HG03354 (cell line): ENCODE measurements at regions not wholly inside any gene's neighbourhood (a gene's known extent, or its start where the extent isn't known, plus 50 kb on each side); places are given as distances from the start of the nearest gene placed in this dataset.
"Not testable (repeated sequence)": the region's sequence is repeated elsewhere in the genome, so short reads cannot be mapped to it uniquely, and the experiment has no call there.

Experiments used
- ATAC-seq: cut with Tn5 transposase; IDR thresholded peaks from one replicate; pipeline ENCODE4 v1.9.1; 2021; ENCODE audit warnings: mild to moderate bottlenecking; ENCODE audit not compliant: unreplicated experiment, poor library complexity, severe bottlenecking

DNA sequence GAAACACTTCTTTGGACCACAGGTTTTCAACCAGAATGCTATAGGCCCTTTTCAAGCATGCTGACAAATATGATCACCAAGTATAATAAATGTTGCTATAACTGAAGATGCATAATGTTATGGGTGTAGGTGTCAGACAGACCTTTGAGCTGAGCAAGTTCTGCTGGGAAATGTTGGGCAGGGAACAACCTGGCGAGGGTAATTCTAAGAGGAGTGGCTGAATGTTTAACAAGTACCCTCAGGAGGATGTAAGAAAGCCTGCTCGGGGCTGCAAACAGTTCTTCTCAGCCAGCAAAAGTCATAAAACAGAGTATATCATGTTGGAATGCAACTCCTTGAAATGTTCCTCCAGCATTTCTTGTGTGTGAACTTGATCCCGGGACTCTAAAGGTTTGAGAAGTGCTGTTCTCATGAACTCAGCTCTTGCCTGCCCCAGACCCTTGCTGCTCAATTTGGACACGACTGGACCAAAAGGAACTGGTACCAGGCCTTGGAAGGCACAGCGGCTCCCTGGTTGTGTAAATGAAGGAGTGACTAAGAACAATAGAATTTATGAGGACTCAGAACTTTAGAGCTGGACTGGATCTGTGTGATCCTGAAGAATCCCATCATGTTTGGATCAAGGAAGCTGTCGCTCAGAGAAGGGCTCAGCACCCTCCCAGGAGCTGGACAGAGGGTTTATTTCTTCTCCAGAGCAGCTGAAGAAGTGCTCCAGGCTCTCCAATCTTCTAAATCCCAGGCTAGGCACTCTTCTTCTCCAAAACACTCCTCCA, 143.2 kb upstream of the ANK3 start:
- no peak for ATAC-seq

DNA sequence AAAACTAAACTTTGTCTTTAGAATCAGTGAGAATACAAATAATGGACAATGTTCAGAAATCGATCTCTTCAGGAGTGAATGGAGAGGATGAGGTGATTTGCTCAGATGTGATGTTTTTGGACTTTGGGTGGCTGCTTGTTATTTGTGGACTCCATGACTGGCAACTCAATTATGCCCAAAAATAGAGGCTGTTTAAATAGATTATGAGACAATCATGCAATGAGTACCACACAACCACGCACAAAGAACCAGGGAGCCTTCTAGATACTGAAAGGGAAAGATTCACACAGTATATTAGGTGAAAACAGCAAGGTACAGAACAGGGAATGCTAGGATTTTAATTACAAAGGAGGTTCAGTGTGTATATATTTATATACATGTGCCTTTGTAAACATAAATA, 141.3 kb upstream of the ANK3 start:
- no peak for ATAC-seq

DNA sequence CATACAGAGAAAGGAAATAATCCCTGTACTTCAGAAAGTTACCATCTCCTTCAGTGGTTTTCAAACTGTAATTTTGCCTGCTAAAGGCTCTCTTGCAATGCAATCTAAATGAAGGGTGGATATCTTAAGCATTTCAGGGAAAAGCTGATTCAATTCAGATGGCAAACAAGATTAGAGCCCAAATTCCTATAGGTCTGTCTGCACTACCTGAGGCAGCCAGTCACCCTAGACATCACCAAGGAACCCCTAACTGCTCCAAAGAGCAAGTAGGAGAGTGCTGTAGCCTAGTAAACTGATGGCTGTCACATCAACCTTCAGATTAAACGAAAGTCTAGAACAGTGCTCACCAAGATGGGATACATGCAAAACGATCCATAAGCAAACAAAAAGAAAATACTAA, 138.0 kb upstream of the ANK3 start:
- no peak for ATAC-seq

DNA sequence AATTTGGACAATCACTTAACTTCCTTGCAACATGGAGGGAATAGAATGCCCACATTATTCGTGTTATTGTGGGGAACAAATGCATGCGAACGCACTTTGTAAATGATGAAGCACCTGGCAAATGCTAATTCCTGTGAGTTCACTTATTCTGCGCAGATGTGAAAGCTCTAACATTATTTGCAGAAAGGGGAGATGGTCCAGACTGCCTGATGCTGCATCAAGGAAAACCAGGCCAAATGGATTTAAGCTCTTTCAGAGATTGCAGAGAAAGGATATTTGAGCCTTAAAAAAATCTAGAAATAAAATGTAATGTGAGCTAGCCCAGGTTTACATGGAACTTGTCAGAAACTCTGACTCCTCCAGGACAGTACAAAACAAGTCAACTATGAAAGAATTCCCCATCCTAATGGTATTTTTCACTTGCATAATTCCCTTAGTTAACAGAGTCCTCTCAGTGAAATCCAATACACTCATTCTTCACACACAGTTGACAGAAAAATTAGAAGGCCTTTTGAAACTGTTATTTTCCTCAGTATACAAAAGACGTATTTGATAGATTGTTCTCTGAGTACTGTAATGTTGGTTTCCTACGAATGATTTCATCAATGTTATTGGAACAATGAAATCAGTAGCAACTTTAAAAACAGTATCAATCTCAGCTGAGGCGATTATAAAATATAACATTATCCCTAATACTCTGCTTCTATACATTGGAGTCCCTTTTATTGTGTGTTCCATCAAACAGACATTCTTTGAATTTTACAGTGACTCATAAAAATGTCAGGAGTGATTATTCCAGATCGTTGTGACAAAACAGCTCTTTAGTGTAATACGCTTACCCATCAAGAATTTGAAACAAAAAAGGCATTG, 136.3 kb upstream of the ANK3 start:
- ATAC-seq = no peak

DNA sequence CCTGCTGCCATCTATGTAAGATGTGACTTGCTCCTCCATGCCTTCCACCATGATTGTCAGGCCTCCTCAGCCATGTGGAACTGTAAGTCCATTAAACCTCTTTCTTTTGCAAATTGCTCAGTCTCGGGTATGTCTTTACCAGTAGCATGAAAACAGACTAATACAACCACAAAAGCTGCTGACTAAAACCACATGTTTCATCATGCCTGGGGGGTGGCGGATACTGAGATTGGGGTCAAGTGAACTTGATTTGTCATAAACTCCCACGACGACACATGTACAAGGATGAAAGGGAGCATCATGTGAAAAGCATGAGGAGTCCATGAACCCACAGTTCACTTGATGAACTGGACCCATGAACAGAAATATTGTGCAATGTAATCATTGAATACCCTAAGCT, 134.9 kb upstream of the ANK3 start:
- no peak for ATAC-seq

DNA sequence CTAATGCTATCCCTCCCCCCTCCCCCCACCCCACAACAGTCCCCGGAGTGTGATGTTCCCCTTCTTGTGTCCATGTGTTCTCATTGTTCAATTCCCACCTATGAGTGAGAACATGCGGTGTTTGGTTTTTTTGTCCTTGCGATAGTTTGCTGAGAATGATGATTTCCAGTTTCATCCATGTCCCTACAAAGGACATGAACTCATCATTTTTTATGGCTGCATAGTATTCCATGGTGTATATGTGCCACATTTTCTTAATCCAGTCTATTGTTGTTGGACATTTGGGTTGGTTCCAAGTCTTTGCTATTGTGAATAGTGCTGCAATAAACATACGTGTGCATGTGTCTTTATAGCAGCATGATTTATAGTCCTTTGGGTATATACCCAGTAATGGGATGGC, 133.7 kb upstream of the ANK3 start:
- not testable (repeated sequence) for ATAC-seq

- no peak for ATAC-seq
These were observed 132.9 kb upstream of the ANK3 start for GRCh38 chr10:60522617-60523016.

- peak; percentile 64 for ATAC-seq
These were observed 132.3 kb upstream of the ANK3 start for GRCh38 chr10:60521974-60522405.

DNA sequence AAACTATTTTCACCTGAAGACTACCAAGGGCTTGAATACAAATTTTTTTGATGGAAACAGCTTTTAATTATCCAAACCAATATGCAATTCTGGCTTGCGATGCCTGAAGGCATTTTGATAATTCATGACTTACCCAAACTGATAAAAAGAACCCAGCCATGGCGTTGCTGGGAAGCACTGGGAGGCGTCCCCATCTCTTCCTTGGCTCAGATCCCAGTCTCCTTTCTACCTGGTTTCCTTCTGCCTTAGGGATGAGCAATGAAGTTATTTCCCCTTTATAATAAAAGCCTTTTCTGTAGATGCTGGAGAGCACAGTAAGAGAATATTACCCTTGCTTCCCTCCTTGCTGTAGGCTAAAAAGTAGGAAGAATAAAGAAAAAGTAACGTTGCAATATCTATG, 129.1 kb upstream of the ANK3 start:
- ATAC-seq = no peak

DNA sequence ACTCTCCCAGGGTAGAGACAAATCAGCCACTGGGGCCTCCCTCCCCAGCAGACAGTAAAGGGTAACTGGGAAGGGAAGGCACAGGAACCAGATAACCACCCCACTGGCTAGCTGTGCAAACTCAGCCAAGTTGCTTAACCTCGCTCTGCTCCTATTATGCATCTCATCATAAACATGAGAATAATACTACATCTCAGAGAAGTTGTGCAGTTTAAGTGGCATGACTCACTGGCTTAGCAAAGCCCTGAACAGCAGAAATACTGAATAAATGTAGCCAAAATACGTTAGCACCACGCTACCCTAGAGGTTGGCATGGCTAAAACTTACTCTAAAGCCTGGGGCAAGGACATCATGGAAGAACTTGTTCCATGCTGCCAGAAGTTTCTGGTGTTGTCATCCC, 128.1 kb upstream of the ANK3 start:
- no peak for ATAC-seq

DNA sequence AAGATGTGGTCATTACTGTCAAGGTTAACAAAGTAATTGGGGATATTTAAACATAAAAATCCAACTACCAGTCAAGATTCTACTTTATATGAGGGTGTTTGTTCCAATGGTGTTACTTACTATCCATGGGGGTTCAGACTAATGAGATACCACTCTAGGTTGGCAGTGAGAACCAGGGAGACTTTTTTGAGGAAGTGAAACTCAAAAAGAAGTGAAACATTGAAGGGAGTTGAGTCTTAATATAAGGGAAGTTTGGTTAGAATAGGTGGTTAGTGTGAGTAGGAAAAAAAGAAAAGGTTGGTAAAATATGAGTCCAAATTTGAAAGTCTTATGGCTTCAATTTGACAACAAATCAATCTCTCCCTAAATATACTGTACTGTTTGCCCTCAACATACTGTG, 123.6 kb upstream of the ANK3 start:
- ATAC-seq = peak; percentile 85

DNA sequence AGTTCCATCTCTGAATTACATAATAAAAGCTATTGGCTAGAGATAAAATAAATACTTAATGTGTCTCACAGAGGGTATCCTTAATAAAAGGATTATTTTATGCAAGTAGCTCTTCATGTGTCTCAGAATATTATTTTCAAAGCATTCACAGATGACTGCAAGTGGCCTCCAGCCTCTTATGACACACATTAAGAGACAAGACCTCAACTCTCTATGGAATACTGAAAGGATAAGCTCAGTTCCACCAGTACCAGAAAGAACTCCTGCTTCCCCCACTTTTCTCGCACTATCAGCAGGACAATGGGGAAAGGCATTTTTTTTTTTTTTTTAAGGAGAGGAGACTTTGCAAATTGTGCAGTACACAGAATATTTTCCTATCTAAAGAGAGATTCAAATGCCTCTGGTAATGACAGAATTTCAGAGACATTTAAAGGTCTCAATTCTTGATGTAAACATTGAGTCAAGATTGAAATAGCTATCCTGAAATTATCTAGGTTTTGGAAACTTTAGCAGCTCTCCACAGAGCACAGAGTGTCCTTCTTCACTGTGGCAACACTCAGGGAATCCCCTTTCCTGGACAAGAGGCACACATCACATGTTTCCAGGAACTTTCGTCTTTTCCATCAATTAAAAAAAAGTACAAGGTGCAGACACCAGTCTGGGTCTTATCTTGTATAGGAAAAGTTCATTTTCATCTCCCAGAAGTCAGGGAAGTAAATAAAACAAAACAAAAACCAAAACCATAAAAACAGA, 122.0 kb upstream of the ANK3 start:
- no peak for ATAC-seq

DNA sequence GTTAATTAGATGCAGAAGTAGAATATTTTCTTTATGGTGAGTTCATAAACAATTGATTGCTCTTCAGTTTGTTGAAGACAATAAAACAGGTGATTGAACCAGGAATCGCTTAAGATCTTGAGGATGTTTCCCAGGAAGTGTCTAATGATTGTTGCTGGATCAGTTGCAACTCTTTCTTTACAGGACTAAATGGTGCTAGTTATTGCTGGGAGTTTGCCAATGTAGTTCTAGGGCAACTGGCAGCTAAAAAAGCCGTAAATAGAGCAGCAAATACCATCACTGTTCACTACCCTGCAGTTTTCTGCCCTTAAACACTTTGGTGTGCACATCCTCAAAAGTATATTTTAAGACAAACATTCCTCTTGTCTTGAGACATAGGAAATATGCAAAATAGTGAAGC, 119.2 kb upstream of the ANK3 start:
- ATAC-seq = no peak

GRCh38 chr10:60508037-60508436, 118.4 kb upstream of the ANK3 start:
- no peak for ATAC-seq

GRCh38 chr10:60502621-60503020, 112.9 kb upstream of the ANK3 start:
- ATAC-seq = no peak

- no peak for ATAC-seq
These were observed 109.3 kb upstream of the ANK3 start for GRCh38 chr10:60498985-60499384.

- ATAC-seq = no peak
These were observed 107.7 kb upstream of the ANK3 start for GRCh38 chr10:60497364-60497763.

DNA sequence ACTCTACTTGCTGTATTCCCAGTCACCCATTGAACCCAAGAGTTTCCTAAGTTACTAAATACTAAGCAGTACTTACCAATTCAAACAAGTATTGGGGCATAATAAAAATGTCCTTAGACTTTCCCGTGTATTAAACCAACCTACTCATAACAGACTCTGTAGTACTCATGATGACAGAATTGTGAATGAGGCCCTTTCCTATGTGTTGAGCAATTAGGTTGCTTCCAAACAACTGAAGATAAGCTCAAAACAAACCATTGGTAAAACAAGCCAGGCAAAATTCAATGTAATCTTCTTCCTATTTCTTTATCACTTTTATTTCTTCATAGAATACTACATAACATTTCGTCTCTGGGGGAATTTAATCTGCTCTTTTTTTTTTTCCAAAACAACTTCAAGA, 106.5 kb upstream of the ANK3 start:
- ATAC-seq = no peak

- no peak for ATAC-seq
These were observed 105.8 kb upstream of the ANK3 start for GRCh38 chr10:60495338-60496055.

DNA sequence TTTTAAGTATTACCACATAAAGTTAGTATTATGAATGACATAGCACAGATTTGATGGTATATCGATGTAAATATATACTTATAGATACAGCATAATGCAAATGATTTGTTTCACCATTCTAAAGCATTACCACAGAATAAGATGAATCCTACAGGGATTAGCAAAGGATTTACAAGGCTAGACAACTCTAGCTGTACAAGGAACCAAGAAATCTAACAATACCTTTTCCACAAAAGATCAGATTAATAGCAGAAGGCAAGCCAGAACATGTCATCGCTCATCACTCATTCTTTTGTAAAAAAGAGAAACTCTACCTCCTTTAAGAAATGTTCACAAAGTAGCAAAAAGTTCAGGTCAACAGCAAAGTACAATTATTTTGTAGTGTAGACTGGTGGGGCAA, 105.1 kb upstream of the ANK3 start:
- no peak for ATAC-seq
